H9 (cell line): ENCODE measurements at regions not wholly inside any gene's neighbourhood (a gene's known extent, or its start where the extent isn't known, plus 50 kb on each side); places are given as distances from the start of the nearest gene placed in this dataset.

Experiments
- DNase-seq: peaks from one replicate; pipeline ENCODE4 v3.0.0-alpha.2; 2017
- H2AFZ ChIP-seq: one replicate; pipeline ENCODE4 v1.6.1; 2013; ENCODE audit warnings: mild to moderate bottlenecking, low read length, control low read depth, moderate library complexity
- H2AK5ac ChIP-seq: 2 replicates; pipeline ENCODE4 v1.6.1; 2013; ENCODE audit warnings: low read length, control low read depth, mixed read lengths; ENCODE audit not compliant: insufficient read length
- H2BK120ac ChIP-seq: one replicate; pipeline ENCODE4 v1.6.1; 2013; ENCODE audit warnings: low read depth, mild to moderate bottlenecking, low read length, control low read depth, inconsistent platforms; ENCODE audit not compliant: poor library complexity, severe bottlenecking
- H2BK12ac ChIP-seq: 2 replicates; pipeline ENCODE4 v1.6.1; 2013; ENCODE audit warnings: low read length, control low read depth, mixed read lengths, low read depth; ENCODE audit not compliant: insufficient read length
- H2BK15ac ChIP-seq: 2 replicates; pipeline ENCODE4 v1.6.1; 2013; ENCODE audit warnings: low read depth, low read length, control low read depth
- H2BK20ac ChIP-seq: one replicate; pipeline ENCODE4 v1.6.1; 2013; ENCODE audit warnings: low read depth, mild to moderate bottlenecking, low read length, control low read depth, inconsistent platforms; ENCODE audit not compliant: poor library complexity, severe bottlenecking
- H2BK5ac ChIP-seq: 2 replicates; pipeline ENCODE4 v1.6.1; 2013; ENCODE audit warnings: low read length, control low read depth, mixed read lengths; ENCODE audit not compliant: insufficient read length
- H3K14ac ChIP-seq: 2 replicates; pipeline ENCODE4 v1.6.1; 2013; ENCODE audit warnings: low read length, control low read depth; ENCODE audit not compliant: insufficient read depth
- H3K18ac ChIP-seq: 2 replicates; pipeline ENCODE4 v1.6.1; 2013; ENCODE audit warnings: low read depth, mild to moderate bottlenecking, mixed read lengths, low read length, control low read depth; ENCODE audit not compliant: insufficient read length
- H3K23ac ChIP-seq: 2 replicates; pipeline ENCODE4 v1.6.1; 2013; ENCODE audit warnings: low read length, control low read depth, mixed read lengths, low read depth; ENCODE audit not compliant: insufficient read length
- H3K23me2 ChIP-seq: 2 replicates; pipeline ENCODE4 v1.6.1; 2013; ENCODE audit warnings: low read depth, mild to moderate bottlenecking, mixed read lengths, low read length, control low read depth; ENCODE audit not compliant: insufficient read length, poor library complexity, severe bottlenecking
- H3K27ac ChIP-seq: 2 replicates; pipeline ENCODE4 v1.5.1; 2013; ENCODE audit warnings: low read length, control low read depth, mixed read lengths, low read depth; ENCODE audit not compliant: insufficient read length
- H3K27me3 ChIP-seq: 2 replicates; pipeline ENCODE4 v1.6.1; 2013; ENCODE audit warnings: low read length, control low read depth, inconsistent platforms; ENCODE audit not compliant: insufficient read depth
- H3K4ac ChIP-seq: 2 replicates; pipeline ENCODE4 v1.6.1; 2013; ENCODE audit warnings: low read depth, mild to moderate bottlenecking, control low read depth, inconsistent platforms, low read length, moderate library complexity
- H3K4me1 ChIP-seq: 2 replicates; pipeline ENCODE4 v1.6.1; 2013; ENCODE audit warnings: low read length, control low read depth, inconsistent platforms; ENCODE audit not compliant: insufficient read depth
- H3K4me2 ChIP-seq: 2 replicates; pipeline ENCODE4 v1.6.1; 2013; ENCODE audit warnings: low read length, control low read depth, mixed read lengths; ENCODE audit not compliant: insufficient read length, insufficient read depth
- H3K56ac ChIP-seq: 2 replicates; pipeline ENCODE4 v1.6.1; 2013; ENCODE audit warnings: low read depth, mild to moderate bottlenecking, mixed read lengths, low read length, control low read depth; ENCODE audit not compliant: insufficient read length
- H3K79me1 ChIP-seq: 2 replicates; pipeline ENCODE4 v1.6.1; 2013; ENCODE audit warnings: low read depth, mild to moderate bottlenecking, moderate library complexity, low read length, control low read depth, inconsistent platforms; ENCODE audit not compliant: insufficient read depth, poor library complexity, severe bottlenecking
- H3K79me2 ChIP-seq: 2 replicates; pipeline ENCODE4 v1.6.1; 2013; ENCODE audit warnings: low read length, control low read depth, inconsistent platforms; ENCODE audit not compliant: insufficient read depth
- H3K9ac ChIP-seq: 2 replicates; pipeline ENCODE4 v1.6.1; 2013; ENCODE audit warnings: low read length, control low read depth, mixed read lengths; ENCODE audit not compliant: insufficient read length; ENCODE audit errors: extremely low read depth
- H3K9me3 ChIP-seq: one replicate; pipeline ENCODE4 v1.6.1; 2013; ENCODE audit warnings: low read depth, low read length, inconsistent platforms; ENCODE audit not compliant: control insufficient read depth
- H3T11ph ChIP-seq: one replicate; pipeline ENCODE4 v1.6.1; 2013; ENCODE audit warnings: mild to moderate bottlenecking, low read length, control low read depth, inconsistent platforms
- H4K20me1 ChIP-seq: one replicate; pipeline ENCODE4 v1.6.1; 2013; ENCODE audit not compliant: control insufficient read depth, insufficient read length, insufficient read depth
- H4K5ac ChIP-seq: 2 replicates; pipeline ENCODE4 v1.6.1; 2013; ENCODE audit warnings: low read depth, mild to moderate bottlenecking, mixed read lengths, low read length, control low read depth; ENCODE audit not compliant: insufficient read length
- H4K8ac ChIP-seq: replicated peaks from 2 replicates; pipeline ENCODE4 v1.6.1; 2013; ENCODE audit warnings: low read length, control low read depth, mixed read lengths, low read depth; ENCODE audit not compliant: insufficient read length
- H4K91ac ChIP-seq: 2 replicates; pipeline ENCODE4 v1.6.1; 2013; ENCODE audit warnings: low read depth, mild to moderate bottlenecking, moderate library complexity, mixed read lengths, low read length, control low read depth; ENCODE audit not compliant: insufficient read length
- H3K27ac Mint-ChIP-seq, 3 experiments: 2 replicates in 2 of 3; 3 replicates in 1 of 3; pipeline ENCODE4 v1.8.0; 2020 to 2021; ENCODE audit warnings: mixed read lengths in 3 of 3, mild to moderate bottlenecking in 1 of 3, moderate library complexity in 1 of 3
- H3K27me3 Mint-ChIP-seq: 2 replicates; pipeline ENCODE4 v1.8.0; 2021; ENCODE audit warnings: low read depth, mild to moderate bottlenecking, moderate library complexity, mixed read lengths
- H3K36me3 Mint-ChIP-seq, 3 experiments: 2 replicates in 2 of 3; 3 replicates in 1 of 3; pipeline ENCODE4 v1.8.0; 2020 to 2021; ENCODE audit warnings: low read depth in 3 of 3, mixed read lengths in 3 of 3; ENCODE audit not compliant: insufficient read depth in 1 of 3
- H3K4me1 Mint-ChIP-seq, 2 experiments: 2 replicates each; pipeline ENCODE4 v1.8.0; 2020; ENCODE audit warnings: mixed read lengths in 2 of 2
- H3K4me3 Mint-ChIP-seq, 2 experiments: 2 replicates in 1 of 2; 3 replicates in 1 of 2; pipeline ENCODE4 v1.8.0; 2020 to 2021; ENCODE audit warnings: mild to moderate bottlenecking in 2 of 2, mixed read lengths in 2 of 2, moderate library complexity in 1 of 2
- H3K9me3 Mint-ChIP-seq, 2 experiments: 2 replicates in 1 of 2; 3 replicates in 1 of 2; pipeline ENCODE4 v1.8.0; 2020; ENCODE audit warnings: mild to moderate bottlenecking in 2 of 2, mixed read lengths in 2 of 2, moderate library complexity in 1 of 2
- CTCF ChIP-seq: fragments of 200-600 bp; sonication (generic); conservative IDR thresholded peaks from 3 replicates; pipeline ENCODE4 v1.8.0; 2021; ENCODE audit warnings: antibody characterized with exemption, mild to moderate bottlenecking
- WGBS: extraction: QIAGEN DNeasy Blood & Tissue Kit; methylation state at CpG from one replicate; pipeline ENCODE4 v1.1.7; 2013; ENCODE audit warnings: missing lambda C conversion rate, low lambda C conversion rate, mixed read lengths; ENCODE audit not compliant: insufficient read length; ENCODE audit errors: extremely low coverage; 5-methylcytosine and 5-hydroxymethylcytosine counted together

- Histone ChIP-seq H4K20me1 (no peaks in the 10 kb centered on the region), H3K27me3 (no peaks in the 10 kb centered on the region), H2BK120ac (no peak overlapping the region), H3K23me2 (no peaks in the 10 kb centered on the region), H3K56ac (no peak overlapping the region), H3K4me1 (no peaks in the 10 kb centered on the region; the same call in 1 of the 2 replicates), H4K91ac (no peak overlapping the region), H3K9ac (no peak overlapping the region), H3K79me1 (no peaks in the 10 kb centered on the region), H3K14ac (no peak overlapping the region), H3K4ac (no peak overlapping the region), H3K4me2 (no peak overlapping the region), H2AFZ (no peak overlapping the region), H3K9me3 (no peaks in the 10 kb centered on the region), H2AK5ac (no peak overlapping the region), H3K27ac (no peak overlapping the region), H3T11ph (no peak overlapping the region), H4K5ac (no peak overlapping the region), H3K23ac (no peak overlapping the region), H4K8ac (no peak overlapping the region), H2BK12ac (no peak overlapping the region), H3K18ac (no peak overlapping the region), H2BK20ac (no peak overlapping the region), H3K79me2 (no peaks in the 10 kb centered on the region; the same call in 1 of the 2 replicates), H2BK15ac (no peak overlapping the region), H2BK5ac (no peak overlapping the region)
- no peak for DNase-seq
- H3K9me3 Mint-ChIP-seq, result no peaks in the 10 kb centered on the region
- peaks cover 0 to 2% (median 0%) of the 10 kb centered on the region in 3 experiments; a peak in 1 of 7 replicates for H3K36me3 Mint-ChIP-seq
- H3K4me3 Mint-ChIP-seq, result no peak overlapping the region
- peaks cover 7 to 24% of the 10 kb centered on the region in 2 experiments for H3K4me1 Mint-ChIP-seq
- no peak overlapping the region for H3K27ac Mint-ChIP-seq
- WGBS, result no CpG with 5 or more reads among the region's 10 CpGs
- TF ChIP-seq CTCF, result no peak
- peaks cover 5% of the 10 kb centered on the region; the same call in 1 of the 2 replicates for H3K27me3 Mint-ChIP-seq
Measured at GRCh38 chr5:175814691-175815090, 56.7 kb upstream of the CPLX2 start.
